OCI-LY1 (cell line): ENCODE measurements at regions not wholly inside any gene's neighbourhood (a gene's known extent, or its start where the extent isn't known, plus 50 kb on each side); places are given as distances from the start of the nearest gene placed in this dataset.
"Not testable (repeated sequence)": the region's sequence is repeated elsewhere in the genome, so short reads cannot be mapped to it uniquely, and the experiment has no call there.

ENCODE experiments used
- H2AFZ ChIP-seq: fragments of 200-600 bp; sonication (generic), shearing (Covaris generic); 2 replicates; pipeline ENCODE4 v1.6.0; 2014; ENCODE audit warnings: antibody characterized with exemption, mild to moderate bottlenecking, low read length
- H3F3A ChIP-seq: fragments of 200-600 bp; sonication (generic), shearing (Covaris generic); 2 replicates; pipeline ENCODE4 v1.6.0; 2014; ENCODE audit warnings: mild to moderate bottlenecking, antibody characterized with exemption, low read length, moderate library complexity; ENCODE audit not compliant: insufficient read depth
- H3K27ac ChIP-seq: fragments of 200-600 bp; sonication (generic); 2 replicates; pipeline ENCODE4 v1.5.1; 2014; ENCODE audit warnings: low read length, mixed run types, mild to moderate bottlenecking, low read depth; ENCODE audit not compliant: poor library complexity, severe bottlenecking
- H3K27me3 ChIP-seq: fragments of 200-600 bp; sonication (generic); 2 replicates; pipeline ENCODE4 v1.6.0; 2014; ENCODE audit warnings: antibody characterized with exemption, mild to moderate bottlenecking, low read length, moderate library complexity; ENCODE audit not compliant: insufficient read depth
- H3K36me3 ChIP-seq: fragments of 200-600 bp; sonication (generic); 2 replicates; pipeline ENCODE4 v1.6.1; 2014; ENCODE audit warnings: mild to moderate bottlenecking, antibody characterized with exemption, low read length, moderate library complexity, mixed read lengths; ENCODE audit not compliant: insufficient read depth
- H3K4me1 ChIP-seq: fragments of 200-600 bp; sonication (generic); 2 replicates; pipeline ENCODE4 v1.5.1; 2014; ENCODE audit warnings: mild to moderate bottlenecking, low read length, moderate library complexity; ENCODE audit not compliant: insufficient read depth, severe bottlenecking
- H3K4me2 ChIP-seq: fragments of 200-600 bp; sonication (generic), shearing (Covaris generic); 2 replicates; pipeline ENCODE4 v1.6.1; 2014; ENCODE audit warnings: low read length
- H3K4me3 ChIP-seq: fragments of 200-600 bp; sonication (generic); 2 replicates; pipeline ENCODE4 v1.5.1; 2014; ENCODE audit warnings: low read length, low read depth, mild to moderate bottlenecking, mixed read lengths; ENCODE audit not compliant: poor library complexity, severe bottlenecking
- H3K79me2 ChIP-seq: fragments of 200-600 bp; shearing (Covaris generic); 2 replicates; pipeline ENCODE4 v1.6.1; 2016; ENCODE audit warnings: mixed run types, low read length, mixed read lengths; ENCODE audit not compliant: insufficient read depth
- H3K9ac ChIP-seq: fragments of 200-600 bp; sonication (generic), shearing (Covaris generic); 2 replicates; pipeline ENCODE4 v1.6.1; 2014; ENCODE audit warnings: mild to moderate bottlenecking, low read length, mixed read lengths
- H3K9me2 ChIP-seq: fragments of 200-600 bp; sonication (generic), shearing (Covaris generic); 2 replicates; pipeline ENCODE4 v1.6.1; 2014; ENCODE audit warnings: low read depth, mild to moderate bottlenecking, low read length, mixed read lengths
- H3K9me3 ChIP-seq: fragments of 200-600 bp; shearing (Covaris generic); 2 replicates; pipeline ENCODE4 v1.6.1; 2014; ENCODE audit warnings: low read length, mixed read lengths
- H4K20me1 ChIP-seq: fragments of 200-600 bp; sonication (generic), shearing (Covaris generic); 2 replicates; pipeline ENCODE4 v1.6.0; 2016; ENCODE audit warnings: mild to moderate bottlenecking, low read length; ENCODE audit not compliant: insufficient read depth
- EZH2 ChIP-seq: fragments of 200-600 bp; sonication (generic), shearing (Covaris generic); IDR thresholded peaks from 2 replicates; pipeline ENCODE4 v1.8.0; 2017; ENCODE audit warnings: borderline replicate concordance, mixed run types, mild to moderate bottlenecking, antibody characterized with exemption, low read length, moderate library complexity, mixed read lengths
- TF ChIP-seq, protein P1 (sequence below): fragments of 200-600 bp; sonication (generic), shearing (Covaris generic); IDR thresholded peaks from 2 replicates; pipeline ENCODE4 v1.5.1; 2017; ENCODE audit warnings: mild to moderate bottlenecking, antibody characterized with exemption, low read length, moderate library complexity, mixed read lengths

- not testable (repeated sequence) for H3K79me2 ChIP-seq, H3K4me1 ChIP-seq, H3K9me3 ChIP-seq, H3K4me2 ChIP-seq, H3K36me3 ChIP-seq, H2AFZ ChIP-seq, H3K27ac ChIP-seq, H3K9ac ChIP-seq, H3K27me3 ChIP-seq, H3F3A ChIP-seq, H3K9me2 ChIP-seq, H3K4me3 ChIP-seq, H4K20me1 ChIP-seq
Observed at GRCh38 chr1:245102149-245102548, 52.6 kb upstream of the KIF26B start.

DNA sequence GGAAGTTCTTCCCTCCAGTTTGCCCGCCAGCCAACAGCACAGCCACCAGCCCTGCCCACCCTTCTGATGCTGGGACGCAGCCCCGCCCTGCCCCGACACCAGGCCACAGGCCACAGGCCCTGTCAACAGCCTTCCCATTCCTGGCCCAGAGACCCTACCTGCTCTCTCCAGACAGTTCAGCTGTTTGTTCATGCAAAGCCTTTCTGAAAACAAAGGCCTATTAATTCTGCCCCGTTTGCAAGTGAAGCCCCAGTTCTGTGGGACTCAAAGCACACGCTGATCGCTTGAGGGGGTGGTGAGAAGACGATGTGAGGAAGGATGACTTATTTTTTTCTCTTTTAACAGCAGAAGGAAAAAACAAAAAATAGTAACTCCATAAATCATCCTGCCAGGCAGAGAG is 55.4 kb upstream of the KIF26B start:
- no peak overlapping the region for H3K9ac ChIP-seq
- H3K4me2 ChIP-seq = no peak overlapping the region
- no peak overlapping the region for H3K27ac ChIP-seq
- H4K20me1 ChIP-seq = no peaks in the 10 kb centered on the region
- H3K79me2 ChIP-seq = no peaks in the 10 kb centered on the region
- no peaks in the 10 kb centered on the region for H3K36me3 ChIP-seq
- H3K27me3 ChIP-seq = no peaks in the 10 kb centered on the region
- H3K9me3 ChIP-seq = no peaks in the 10 kb centered on the region
- H3K4me1 ChIP-seq = no peaks in the 10 kb centered on the region
- TF ChIP-seq EZH2 = no peak
- TF ChIP-seq, protein P1, sequence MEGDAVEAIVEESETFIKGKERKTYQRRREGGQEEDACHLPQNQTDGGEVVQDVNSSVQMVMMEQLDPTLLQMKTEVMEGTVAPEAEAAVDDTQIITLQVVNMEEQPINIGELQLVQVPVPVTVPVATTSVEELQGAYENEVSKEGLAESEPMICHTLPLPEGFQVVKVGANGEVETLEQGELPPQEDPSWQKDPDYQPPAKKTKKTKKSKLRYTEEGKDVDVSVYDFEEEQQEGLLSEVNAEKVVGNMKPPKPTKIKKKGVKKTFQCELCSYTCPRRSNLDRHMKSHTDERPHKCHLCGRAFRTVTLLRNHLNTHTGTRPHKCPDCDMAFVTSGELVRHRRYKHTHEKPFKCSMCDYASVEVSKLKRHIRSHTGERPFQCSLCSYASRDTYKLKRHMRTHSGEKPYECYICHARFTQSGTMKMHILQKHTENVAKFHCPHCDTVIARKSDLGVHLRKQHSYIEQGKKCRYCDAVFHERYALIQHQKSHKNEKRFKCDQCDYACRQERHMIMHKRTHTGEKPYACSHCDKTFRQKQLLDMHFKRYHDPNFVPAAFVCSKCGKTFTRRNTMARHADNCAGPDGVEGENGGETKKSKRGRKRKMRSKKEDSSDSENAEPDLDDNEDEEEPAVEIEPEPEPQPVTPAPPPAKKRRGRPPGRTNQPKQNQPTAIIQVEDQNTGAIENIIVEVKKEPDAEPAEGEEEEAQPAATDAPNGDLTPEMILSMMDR = no peak
- H3F3A ChIP-seq = no peaks in the 10 kb centered on the region
- no peak overlapping the region for H2AFZ ChIP-seq
- no peaks in the 10 kb centered on the region for H3K9me2 ChIP-seq
- no peak overlapping the region for H3K4me3 ChIP-seq

- no peak overlapping the region for H2AFZ ChIP-seq
- H3K36me3 ChIP-seq = no peaks in the 10 kb centered on the region
- no peak for TF ChIP-seq EZH2
- TF ChIP-seq, protein P1 = no peak
- no peaks in the 10 kb centered on the region for H3K79me2 ChIP-seq
- H3K9me3 ChIP-seq = no peaks in the 10 kb centered on the region
- no peak overlapping the region for H3K4me2 ChIP-seq
- no peaks in the 10 kb centered on the region for H3K4me1 ChIP-seq
- no peaks in the 10 kb centered on the region for H3K27me3 ChIP-seq
- no peaks in the 10 kb centered on the region for H3K9me2 ChIP-seq
- no peak overlapping the region for H3K27ac ChIP-seq
- no peaks in the 10 kb centered on the region for H4K20me1 ChIP-seq
- no peak overlapping the region for H3K9ac ChIP-seq
- no peaks in the 10 kb centered on the region for H3F3A ChIP-seq
- no peak overlapping the region for H3K4me3 ChIP-seq
Observed at GRCh38 chr1:245098924-245099323, 55.9 kb upstream of the KIF26B start.

DNA sequence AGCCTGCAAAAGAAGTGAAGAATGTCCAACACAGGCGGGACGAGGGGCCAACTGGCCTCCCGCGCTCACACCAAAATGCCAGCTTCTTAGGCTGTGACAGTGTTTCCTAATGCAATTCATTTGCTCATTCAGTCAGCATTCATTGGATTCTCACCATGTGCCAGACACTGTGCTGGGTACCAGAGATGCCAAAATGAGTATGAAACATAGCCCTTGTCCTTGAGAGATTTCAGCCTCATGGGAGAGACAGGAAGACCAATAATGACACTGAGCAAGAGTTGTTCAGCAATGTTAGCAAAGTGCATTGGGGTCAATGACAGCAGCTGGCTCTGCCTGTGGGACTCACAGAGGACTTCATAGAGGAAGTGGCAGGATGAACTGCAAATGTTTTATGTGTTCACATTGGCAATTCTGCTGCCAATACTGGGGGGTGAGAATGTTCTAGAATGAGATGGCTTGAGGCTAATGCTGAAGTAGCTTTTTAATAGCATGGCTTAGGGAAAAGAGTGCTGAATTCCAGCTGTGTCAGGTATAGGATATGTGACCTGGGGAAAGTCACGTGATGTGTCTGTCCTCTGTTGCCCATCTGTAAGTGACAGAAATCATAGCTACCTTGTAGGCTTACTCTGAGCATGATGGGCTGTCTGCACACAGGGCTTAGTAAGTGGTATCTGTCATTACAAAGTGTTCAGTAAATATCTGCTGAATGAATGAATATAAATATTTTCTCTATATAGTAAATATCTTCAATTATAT is 58.3 kb upstream of the KIF26B start:
- no peaks in the 10 kb centered on the region for H3F3A ChIP-seq
- H3K27ac ChIP-seq = no peak overlapping the region
- TF ChIP-seq, protein P1 = no peak
- no peak for TF ChIP-seq EZH2
- H3K79me2 ChIP-seq = no peaks in the 10 kb centered on the region
- H2AFZ ChIP-seq = no peak overlapping the region
- no peaks in the 10 kb centered on the region for H3K36me3 ChIP-seq
- no peaks in the 10 kb centered on the region for H4K20me1 ChIP-seq
- no peaks in the 10 kb centered on the region for H3K4me1 ChIP-seq
- H3K4me2 ChIP-seq = no peak overlapping the region
- no peaks in the 10 kb centered on the region for H3K9me2 ChIP-seq
- no peak overlapping the region for H3K9ac ChIP-seq
- no peaks in the 10 kb centered on the region for H3K9me3 ChIP-seq
- H3K4me3 ChIP-seq = no peak overlapping the region
- no peaks in the 10 kb centered on the region for H3K27me3 ChIP-seq
